ENCODE measurements at regions not wholly inside any gene's neighbourhood (a gene's known extent, or its start where the extent isn't known, plus 50 kb on each side); places are given as distances from the start of the nearest gene placed in this dataset.

DNA sequence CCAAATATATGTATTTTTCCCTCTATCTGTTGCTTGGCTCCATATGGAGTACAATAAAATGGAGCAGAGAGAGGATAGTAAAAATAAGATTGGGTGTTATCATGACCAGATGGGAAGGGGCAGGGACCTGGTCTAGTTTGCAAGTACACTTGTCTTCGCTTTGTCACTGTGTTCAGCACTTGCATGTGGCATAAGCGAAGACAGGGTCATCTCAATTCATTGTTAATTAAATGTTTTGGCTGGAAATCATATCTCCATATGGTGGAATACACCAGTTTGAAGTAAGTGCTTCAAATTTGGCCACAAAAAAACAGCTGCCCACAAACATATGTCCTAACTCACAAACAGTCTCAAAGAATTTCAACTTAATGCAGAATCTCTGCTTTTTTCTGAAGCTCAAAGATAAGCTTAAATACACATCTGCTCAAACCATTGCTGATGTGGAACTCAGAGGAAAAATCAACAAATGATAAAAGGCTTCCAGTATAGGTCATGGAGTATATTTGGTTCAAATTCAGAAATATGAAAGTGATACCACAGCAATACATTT lies 865.4 kb downstream of the TLE4 start:
- DNase-seq: peak in 1 of 14 donors; percentile 16

DNA sequence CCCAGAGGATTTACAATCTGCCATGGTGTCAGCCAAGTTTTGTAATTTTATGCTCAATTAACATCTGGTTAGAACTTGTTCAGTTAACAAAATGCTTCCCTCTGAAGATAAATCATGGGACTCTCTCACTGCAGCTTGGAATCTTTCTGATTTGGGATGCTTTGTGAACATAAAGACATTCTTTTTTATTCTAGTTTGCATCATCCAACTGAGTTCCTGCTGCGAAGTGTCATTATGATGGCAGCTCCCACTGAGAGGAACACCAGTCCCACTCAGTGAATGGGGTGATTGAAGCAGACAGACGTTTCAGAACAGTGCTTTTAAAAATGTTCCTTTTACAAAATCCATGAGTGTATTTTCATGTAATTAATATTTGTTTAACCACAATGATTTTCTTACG lies 863.8 kb downstream of the TLE4 start:
- DNase-seq: no peak

DNA sequence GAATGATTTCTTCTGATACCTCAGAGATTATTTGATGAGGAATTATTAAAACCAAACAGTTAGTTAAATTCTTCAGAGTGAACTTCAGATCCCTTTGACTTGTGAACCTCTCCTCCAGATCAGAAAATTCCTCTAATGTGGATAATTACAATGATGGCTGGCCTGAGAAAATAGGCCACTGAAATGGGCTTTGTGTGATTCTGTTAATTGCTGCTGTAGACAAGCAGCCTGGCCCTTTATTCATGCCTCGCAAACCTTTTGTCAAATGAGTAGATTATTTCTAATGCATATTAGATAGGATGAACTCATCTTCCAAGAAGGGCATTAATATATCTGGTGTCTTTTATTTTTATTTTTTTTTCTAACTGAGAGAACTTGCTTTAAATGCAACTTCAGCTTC lies 855.2 kb downstream of the TLE4 start:
- DNase-seq: no peak

DNA sequence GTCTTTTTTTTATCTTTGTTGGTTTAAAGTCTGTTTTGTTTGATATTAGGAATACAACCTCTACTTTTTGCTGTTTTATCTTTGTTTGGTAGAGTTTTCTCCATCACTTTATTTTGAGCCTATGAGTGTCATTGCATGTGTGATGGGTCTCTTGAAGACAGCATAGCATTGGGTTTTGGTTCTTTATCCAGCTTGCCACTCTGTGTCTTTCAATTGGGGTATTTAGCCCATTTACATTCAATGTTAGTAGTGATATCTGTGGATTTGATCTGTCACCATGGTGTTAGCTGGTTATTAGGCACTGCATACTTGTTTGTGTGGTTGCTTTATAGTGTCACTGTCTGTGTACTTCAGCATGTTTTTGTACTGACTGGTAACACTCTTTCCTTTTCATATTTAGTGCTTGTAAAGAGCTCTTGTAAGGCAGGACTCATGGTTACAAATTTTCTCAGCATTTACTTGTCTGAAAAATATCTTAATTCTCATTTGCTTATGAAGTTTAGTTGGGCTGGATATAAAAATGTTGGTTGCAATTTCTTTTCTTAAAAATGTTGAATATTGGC lies 845.5 kb downstream of the TLE4 start:
- DNase-seq: no peak

DNA sequence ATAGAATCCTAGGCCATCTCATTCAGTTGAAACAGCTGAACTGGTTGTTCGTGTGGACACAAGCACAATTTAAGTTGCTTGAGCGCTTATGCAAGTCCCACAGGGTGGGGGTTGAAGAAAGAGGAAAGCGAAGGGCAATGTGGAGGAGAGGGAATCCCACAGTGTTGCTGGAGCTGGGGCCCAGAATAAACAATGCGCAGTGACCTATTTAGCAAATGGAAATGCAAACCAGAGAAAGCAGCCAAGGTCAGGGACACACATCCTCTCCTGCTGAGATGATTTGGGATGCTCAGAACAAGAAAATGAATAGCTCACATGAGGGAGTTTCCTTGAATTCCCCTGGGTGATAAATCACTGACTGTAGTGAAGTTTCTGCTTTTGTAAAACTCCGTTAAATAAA lies 838.3 kb downstream of the TLE4 start:
- peak in 10 of 14 donors; percentile 1 to 96 (median 18) for DNase-seq

DNA sequence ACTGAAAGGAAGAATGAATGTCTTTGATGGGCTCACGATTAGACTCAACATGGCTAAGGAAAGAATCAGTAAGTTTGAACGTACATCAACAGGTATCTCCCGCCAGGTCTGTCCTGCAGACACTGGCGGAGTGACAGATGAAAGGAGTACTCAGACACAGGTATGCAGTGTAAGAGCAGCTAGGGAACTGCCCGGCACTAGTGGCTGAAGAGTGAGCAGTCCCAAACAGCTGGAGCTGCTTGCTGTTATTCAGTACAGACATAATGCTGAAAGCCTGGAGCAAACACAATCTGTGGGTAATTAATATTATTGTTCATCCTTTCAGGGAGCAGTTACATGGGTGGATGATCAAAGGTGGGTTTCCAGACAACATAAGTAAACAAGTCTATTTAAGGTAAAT lies 835.5 kb downstream of the TLE4 start:
- no peak for DNase-seq

DNA sequence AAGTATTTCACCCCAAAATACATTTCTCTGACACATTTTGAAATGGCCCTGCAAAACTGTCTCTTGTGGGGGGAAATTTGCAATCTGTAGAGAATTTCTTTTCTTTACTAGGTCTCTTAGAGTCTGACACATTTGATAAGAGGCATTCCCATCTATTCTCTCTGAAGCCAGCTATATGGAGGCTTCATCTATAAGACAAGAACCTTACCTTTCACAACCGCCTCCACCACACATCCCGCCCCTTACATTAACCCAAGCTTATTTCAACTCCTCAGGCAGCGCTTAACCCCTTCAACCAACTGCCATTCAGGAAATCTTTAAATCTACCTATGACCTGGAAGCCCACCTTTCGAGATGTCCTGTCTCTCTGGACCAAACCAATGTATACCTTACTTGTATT lies 829.5 kb downstream of the TLE4 start:
- DNase-seq: no peak

DNA sequence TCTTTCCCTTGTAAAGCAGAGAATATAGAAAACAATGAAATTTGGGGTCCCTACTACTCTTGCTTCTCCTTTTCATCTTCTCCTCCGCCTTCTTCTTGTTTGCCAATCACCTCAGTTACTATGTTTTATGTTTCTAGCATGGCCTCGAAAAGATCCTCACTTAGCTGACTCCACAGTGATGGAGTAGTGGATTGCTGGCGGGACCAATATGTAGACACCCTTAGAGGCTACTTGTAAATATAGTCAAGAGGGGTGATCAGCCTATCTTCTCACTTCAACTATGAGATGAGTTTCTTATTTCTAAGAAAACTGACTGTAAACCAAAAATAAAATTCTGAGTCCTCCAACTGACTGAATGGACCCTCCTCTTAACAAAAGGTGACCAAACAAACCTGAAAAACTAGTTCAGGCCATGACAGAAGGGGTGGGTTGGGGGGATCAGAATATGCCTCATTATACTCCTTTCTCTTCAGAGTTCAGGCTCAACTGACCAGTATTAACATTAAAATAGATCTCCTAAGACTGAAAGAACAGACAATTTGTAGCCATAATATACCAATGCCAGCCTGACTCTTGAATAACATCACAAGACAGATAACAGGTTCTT lies 829.0 kb downstream of the TLE4 start:
- DNase-seq: no peak

DNA sequence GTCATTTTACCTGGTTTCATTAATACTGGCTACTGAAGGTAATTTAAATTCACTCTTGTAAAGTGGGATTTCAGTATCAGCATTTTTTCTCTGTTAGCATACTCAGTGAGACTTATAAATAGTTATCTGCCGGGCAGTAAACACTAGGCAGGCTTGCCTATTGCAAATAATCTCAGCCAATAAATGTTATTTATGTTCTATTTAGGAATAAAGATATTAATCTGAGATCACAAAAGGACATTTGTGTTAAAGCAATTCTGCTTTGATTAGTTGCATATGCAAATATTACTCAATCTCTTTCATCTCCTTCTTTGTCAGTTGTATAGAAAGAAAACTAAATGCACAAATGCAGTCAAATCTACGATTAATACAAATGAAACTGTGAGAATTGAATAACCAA lies 827.8 kb downstream of the TLE4 start:
- DNase-seq: no peak

DNA sequence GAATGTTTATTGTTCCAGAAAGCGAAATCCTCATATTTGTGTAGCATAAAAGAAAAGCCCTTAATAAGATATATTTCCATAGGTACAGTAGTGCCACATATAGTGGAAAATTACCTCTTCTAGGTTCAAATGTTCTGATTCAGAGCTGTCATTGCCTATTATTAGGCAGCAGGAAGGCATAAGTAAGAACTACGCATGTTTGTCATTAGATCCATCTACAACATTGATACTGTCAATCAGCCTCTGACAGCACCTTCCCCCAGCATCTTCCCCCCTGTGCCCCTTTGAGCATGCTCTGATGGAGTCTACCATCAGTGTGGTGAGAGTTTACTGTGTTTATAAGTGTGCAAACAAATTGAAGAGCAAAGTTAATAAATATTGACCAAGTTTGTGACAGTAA lies 816.1 kb downstream of the TLE4 start:
- no peak for DNase-seq

DNA sequence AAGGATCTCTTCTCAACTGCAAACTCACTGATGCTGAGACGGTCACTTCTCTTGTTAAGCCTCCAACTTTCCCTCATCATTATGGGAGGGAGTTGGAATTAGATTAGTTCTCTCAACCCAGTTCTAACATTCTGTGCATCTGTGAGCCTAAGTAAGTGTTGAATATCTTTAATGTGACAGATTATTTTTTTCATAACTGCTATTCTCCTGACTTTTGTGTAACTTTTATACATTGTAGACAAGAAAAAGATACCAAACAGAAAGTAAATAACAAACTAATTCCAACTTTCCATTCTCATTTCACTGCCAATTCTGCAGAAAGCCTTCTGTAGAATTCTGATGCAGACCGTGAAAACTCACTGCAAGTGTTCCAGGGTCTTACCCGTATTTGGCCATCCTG lies 813.5 kb downstream of the TLE4 start:
- no peak for DNase-seq

DNA sequence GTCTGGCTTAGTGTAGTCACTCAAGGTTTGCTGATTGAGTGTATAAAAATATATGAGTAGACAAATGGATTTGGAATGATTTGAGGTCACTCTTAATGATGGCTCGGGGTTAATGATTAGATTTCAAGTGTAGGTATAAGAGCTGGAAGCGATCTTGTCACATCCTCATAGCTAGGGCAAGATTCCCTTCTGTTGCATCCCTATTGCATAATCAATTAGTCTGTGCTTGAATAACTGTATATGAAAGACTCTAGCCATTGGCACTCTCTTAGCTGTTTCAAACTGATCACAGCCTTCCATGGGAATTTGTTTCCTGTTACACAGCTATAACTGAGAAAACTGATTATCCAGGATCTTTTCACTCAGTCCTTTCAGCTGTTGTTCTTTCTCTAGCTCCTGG lies 811.6 kb downstream of the TLE4 start:
- no peak for DNase-seq

DNA sequence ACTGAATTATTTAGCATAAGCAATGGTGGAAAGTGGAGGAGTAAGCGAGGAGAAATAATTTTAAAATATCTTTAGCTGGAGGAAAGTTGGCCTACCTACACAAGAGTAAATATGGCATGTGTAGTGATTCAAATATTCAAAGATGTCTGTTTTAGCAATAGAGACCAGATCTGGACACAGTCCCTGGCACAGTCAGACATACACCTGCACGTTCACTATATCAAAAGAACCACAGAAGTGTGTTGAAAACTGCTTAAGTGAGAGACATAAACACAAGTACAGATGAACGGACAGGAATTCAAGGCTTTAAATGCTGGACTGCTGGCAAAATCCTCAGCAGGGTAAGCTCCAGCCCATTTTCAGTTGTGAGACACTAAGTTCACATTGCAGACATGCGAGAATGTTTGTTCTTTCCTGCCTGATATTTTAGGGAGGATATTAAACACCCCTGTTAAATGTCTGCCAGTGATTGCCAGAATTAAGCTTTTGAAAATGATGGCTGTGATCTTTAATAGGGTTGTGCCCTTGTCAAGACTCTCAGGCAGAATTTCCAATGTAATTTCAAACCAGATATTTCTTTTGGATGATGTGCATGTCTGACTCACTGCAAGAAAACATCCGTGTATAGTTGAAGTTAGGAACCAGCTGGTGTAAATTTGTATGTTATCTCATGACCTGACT lies 810.6 kb downstream of the TLE4 start:
- DNase-seq: no peak

DNA sequence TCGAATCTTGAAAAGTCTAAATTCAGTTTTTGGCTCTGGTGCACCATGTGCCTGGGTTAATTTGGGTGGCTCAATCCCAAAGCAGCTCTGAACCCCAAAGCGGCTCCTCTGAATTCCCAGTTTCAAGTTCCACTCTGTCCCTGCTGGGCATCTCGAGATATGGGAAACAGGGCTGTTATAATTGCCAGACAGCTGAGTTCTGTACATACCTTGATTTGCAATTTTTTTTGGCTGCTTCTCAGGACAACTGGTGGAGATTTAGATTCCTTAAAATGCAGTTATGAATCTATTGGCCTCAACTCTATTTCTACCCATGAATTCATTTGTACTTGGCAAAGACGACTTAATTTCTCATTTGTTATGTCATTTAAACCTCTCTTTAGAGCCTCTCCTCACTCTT lies 808.5 kb downstream of the TLE4 start:
- DNase-seq: no peak

DNA sequence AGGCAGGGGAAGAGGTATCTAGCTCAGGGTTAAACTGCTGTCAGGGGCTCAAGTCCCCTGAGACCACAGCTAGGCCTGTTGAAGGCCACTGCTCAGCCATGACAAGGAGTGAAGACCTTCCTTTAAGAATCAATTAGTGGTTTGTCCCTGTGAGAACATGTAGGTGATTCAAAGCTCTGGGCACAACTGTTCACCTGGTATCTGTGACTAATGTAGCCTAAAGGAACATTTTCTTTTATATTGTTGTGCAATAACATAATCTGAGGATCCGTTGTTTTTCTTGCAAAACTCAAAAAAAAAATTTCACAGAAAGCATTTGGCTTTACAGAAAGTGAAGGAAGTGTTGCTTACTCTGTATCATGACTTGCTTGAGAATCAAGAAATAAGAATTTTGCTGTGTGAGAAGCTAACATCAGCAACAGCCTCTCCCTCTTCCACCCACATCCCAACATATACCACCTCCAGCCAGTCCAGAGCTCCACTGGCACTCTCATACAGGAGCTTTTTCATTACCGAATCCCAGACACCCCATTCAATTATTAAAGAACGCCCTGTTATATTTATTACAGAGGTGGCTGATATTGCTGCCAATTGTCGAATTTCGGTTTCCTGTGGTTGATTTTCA lies 807.0 kb downstream of the TLE4 start:
- no peak for DNase-seq

DNA sequence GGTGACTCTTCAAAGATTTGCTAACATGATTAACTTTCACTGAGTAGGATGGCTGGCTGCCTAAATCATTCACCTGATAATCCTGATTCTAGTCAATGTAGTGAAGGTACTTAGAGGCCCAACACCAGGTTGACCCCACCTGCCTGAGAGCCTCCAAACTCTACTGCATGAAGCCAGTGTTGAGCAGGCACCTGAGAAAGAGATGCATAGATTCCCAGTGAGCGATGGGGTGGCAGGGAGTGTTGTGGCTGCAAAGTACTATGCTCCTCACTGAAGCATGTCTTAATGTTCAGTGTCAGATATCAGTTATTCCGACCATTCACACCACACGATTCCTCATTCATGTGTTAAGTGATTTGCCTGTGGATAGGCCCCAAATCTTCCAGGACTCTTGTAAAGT lies 804.4 kb downstream of the TLE4 start:
- DNase-seq: no peak

DNA sequence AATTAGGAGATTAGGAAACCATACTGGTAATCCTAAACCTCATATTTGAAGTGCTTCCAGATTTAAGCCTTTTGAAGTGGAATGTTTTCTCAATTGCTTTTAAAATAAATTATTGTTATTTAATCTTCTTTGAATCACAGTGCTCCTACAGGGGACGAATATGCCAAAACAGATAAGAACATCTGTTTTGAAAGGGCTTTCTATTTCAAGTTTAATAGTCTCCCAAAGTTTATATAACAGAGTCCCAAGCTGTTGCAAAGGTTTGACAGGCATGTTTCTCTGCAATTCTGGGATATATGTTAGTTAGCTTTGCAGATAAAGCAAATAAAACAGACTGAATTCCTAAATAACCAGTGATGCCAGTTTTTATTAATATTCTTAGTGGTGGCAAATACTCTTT lies 803.7 kb downstream of the TLE4 start:
- DNase-seq: no peak

DNA sequence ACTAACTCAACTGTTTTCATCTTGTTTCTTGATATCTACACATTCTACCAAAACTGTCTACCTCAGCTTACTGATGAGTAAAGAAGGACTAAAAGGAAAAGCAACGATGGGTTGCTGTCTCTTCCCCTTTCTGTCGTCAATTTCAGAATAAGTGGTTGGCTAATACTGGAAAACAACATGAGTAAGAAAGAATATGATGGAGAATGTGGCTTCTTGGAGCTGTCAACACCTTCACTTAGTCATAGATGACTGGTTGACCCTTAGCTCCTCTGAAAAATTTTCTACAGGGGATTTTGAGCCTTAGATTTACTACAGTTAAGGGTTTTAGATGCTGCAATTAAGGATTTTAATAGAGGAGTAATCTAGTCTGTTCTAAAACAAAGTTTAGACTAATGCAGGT lies 797.9 kb downstream of the TLE4 start:
- DNase-seq: no peak

DNA sequence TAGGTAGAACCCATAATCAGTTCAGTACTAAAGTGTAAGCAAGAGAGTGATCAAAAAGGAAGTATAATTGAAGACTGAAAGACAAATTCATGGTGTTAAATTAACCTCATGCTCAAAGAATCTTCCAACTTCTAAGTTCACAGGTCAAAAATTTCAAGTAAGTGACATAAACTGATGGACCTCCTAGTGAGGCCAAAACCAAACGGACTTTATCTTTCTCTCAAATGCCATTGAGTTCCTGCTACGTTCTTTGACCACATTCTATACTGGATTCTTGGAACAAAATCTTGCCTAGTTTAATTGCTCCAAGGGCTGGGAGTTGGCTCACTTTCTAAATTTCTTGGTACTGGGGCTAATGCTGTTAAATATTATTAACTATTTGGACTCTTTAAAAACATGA lies 794.9 kb downstream of the TLE4 start:
- no peak for DNase-seq

DNA sequence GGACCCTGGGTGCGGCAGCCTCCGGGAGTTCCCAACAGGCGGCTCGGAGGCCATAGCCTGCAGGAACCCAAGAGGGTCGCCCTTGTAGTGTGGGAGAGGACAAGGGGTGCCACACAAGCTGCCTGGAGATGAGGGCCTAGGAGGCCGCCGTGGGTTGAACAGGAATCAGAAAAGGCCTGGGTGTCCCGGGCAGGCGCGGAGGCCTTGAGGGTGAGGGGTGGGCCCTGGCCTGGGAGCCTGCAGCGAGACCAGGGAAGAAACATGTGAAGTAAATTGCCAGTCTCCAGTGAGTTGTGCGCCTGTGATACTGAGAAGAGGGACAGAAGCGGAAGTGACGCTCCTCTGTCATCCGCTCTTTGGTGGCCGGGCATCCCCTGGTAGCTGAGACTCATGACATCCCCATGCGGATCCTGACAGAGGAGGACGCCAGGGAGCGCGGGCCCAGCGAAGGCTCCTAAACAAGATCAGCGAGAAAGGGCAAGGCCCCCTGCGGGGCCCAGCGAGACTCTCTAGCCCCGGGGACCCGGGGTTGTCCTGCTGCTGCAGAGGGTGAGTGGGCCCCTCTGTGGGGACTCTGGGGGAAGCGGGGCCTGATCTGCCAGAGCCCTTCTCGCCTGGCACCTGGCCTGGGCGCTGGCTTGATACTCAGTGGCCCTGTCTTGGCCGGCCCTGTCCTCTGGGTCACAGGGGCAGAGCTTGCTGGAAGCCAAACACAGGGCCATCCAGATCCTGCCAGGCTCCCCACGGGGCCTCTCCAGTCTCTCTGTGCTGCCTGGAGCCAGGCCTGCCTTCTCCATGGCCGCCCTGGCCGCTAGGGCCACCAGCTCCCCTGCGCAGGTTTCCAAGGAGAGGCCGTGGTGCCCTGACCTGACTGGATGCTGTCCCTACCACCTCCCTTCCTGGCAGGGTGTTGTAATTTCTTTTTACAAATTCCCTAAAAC lies 788.4 kb downstream of the TLE4 start:
- no peak for DNase-seq

DNA sequence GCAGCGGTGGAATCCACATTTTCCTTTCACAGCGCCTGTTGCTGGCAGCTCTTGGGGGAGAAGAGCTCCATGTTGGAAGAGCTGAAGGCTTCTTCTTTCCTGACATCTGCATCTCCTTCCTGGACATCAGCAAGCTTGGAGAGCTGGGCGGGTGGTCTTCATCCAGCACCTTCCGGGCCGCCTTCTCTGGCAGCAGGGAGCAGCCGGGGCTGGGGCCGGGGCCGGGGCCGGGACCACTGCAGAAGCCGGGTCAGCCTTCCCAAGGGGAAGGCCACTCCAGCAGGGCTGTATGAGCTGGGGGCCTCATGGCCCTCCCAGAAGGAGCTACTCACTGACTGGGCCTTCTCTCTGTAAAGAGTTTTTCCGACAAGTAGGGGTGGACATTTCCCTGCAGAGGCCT lies 787.5 kb downstream of the TLE4 start:
- no peak for DNase-seq

DNA sequence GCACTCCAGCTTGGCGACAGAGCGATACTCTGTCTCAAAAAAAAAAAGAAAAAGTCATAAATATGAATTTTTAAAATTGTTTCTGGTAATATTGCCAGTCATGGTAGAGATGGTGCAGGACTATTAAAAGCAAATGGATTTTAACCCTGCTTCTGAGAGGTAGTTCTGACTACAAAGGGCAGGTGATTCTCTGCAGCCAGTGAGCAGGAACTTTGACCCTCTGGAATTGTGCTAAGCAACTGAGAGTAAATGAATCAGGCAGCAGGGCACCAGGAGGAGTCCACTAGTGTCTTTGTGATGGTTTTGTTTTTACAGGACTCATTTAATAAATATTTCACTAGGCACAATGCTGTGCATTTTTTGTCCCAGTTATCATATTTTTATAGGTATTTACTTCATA lies 781.2 kb downstream of the TLE4 start:
- DNase-seq: no peak

DNA sequence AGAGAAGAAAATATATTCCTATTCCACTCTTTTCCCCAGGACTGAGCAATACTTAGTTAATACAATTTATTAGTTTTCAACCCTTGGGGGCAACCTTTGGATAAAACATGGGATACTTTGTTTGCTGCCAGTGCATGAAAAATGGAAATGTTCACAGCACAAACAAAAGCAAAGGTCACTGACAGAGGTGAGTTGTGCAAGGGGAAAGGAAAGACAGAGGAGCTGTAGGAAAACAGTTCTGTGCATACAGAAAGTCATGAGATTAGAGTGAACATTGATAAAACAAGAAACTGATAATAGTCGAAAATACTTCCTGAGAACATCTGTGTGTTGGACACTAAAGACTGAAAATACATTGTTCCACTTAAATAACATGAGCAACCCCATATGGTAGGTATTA lies 779.8 kb downstream of the TLE4 start:
- DNase-seq: no peak

All from C1 segment of cervical spinal cord (tissue), 14 donors.